ENCODE measurements at regions not wholly inside any gene's neighbourhood (a gene's known extent, or its start where the extent isn't known, plus 50 kb on each side); places are given as distances from the start of the nearest gene placed in this dataset.

- Histone ChIP-seq H2BK15ac (ENCODE audit: low read depth, low read length) (no peak overlapping the region), H3K27me3 (ENCODE audit: insufficient read depth, low read length) (no peaks in the 10 kb centered on the region), H2BK120ac (ENCODE audit: low read depth, low read length, poor library complexity, severe bottlenecking) (no peak overlapping the region), H3K4me1 (ENCODE audit: insufficient read depth, low read length) (no peaks in the 10 kb centered on the region), H3K18ac (ENCODE audit: insufficient read length, low read depth, low read length) (no peak overlapping the region), H3T11ph (ENCODE audit: low read length) (no peak overlapping the region), H4K5ac (ENCODE audit: insufficient read length, low read depth, low read length) (no peak overlapping the region), H3K4ac (ENCODE audit: low read depth, low read length) (no peak overlapping the region), H4K91ac (ENCODE audit: insufficient read length, low read depth, low read length) (no peak overlapping the region), H4K20me1 (ENCODE audit: control insufficient read depth, insufficient read depth, insufficient read length) (no peaks in the 10 kb centered on the region), H2BK12ac (ENCODE audit: insufficient read length, low read depth, low read length) (no peak overlapping the region), H3K9me3 (ENCODE audit: control insufficient read depth, low read depth, low read length) (no peaks in the 10 kb centered on the region), H2AK5ac (ENCODE audit: insufficient read length, low read length) (no peak overlapping the region), H3K23me2 (ENCODE audit: insufficient read length, low read depth, low read length, poor library complexity, severe bottlenecking) (no peaks in the 10 kb centered on the region), H3K79me1 (ENCODE audit: insufficient read depth, low read depth, low read length, poor library complexity, severe bottlenecking) (no peaks in the 10 kb centered on the region), H3K4me2 (ENCODE audit: insufficient read depth, insufficient read length, low read length) (no peak overlapping the region), H2AFZ (ENCODE audit: low read length) (no peak overlapping the region), H3K23ac (ENCODE audit: insufficient read length, low read depth, low read length) (no peak overlapping the region), H3K79me2 (ENCODE audit: insufficient read depth, low read length) (no peaks in the 10 kb centered on the region), H3K56ac (ENCODE audit: insufficient read length, low read depth, low read length) (no peak overlapping the region), H3K9ac (ENCODE audit: extremely low read depth, insufficient read length, low read length) (no peak overlapping the region), H3K27ac (ENCODE audit: insufficient read length, low read depth, low read length) (no peak overlapping the region), H2BK20ac (ENCODE audit: low read depth, low read length, poor library complexity, severe bottlenecking) (no peak overlapping the region), H2BK5ac (ENCODE audit: insufficient read length, low read length) (no peak overlapping the region), H3K14ac (ENCODE audit: insufficient read depth, low read length) (no peak overlapping the region), H4K8ac (replicated peaks; ENCODE audit: insufficient read length, low read depth, low read length) (no peak overlapping the region)
- no peak for DNase-seq
- H3K9me3 Mint-ChIP-seq, result no peaks in the 10 kb centered on the region
- no peaks in the 10 kb centered on the region for H3K36me3 Mint-ChIP-seq (ENCODE audit: insufficient read depth in 1 of 3, low read depth in 3 of 3)
- H3K27me3 Mint-ChIP-seq (ENCODE audit: low read depth), result no peaks in the 10 kb centered on the region
- H3K27ac Mint-ChIP-seq, result no peak overlapping the region
- no peak overlapping the region for H3K4me3 Mint-ChIP-seq
- no CpG with 5 or more reads among the region's 1 CpG for WGBS (ENCODE audit: extremely low coverage, insufficient read length, low lambda C conversion rate)
- no peaks in the 10 kb centered on the region for H3K4me1 Mint-ChIP-seq
- no peak for TF ChIP-seq CTCF (conservative IDR thresholded peaks at IDR 0.05)
Measured at GRCh38 chr1:102630041-102630440, 478.3 kb downstream of the COL11A1 start.
